Endodermal cell (in vitro differentiated cells): ENCODE measurements at regions not wholly inside any gene's neighbourhood (a gene's known extent, or its start where the extent isn't known, plus 50 kb on each side); places are given as distances from the start of the nearest gene placed in this dataset.

Experiments used
- DNase-seq: peaks from one replicate; pipeline ENCODE4 v3.0.0-alpha.2; 2017
- H3K27ac ChIP-seq: 2 replicates; pipeline ENCODE4 v1.5.1; 2013; ENCODE audit warnings: mild to moderate bottlenecking, low read depth, low read length, moderate library complexity
- H3K27me3 ChIP-seq: 2 replicates; pipeline ENCODE4 v1.6.1; 2013; ENCODE audit warnings: mild to moderate bottlenecking, low read length, moderate library complexity; ENCODE audit not compliant: insufficient read depth, control insufficient read depth, poor library complexity, severe bottlenecking
- H3K36me3 ChIP-seq: 2 replicates; pipeline ENCODE4 v1.7.0; 2013; ENCODE audit warnings: mild to moderate bottlenecking, low read length, moderate library complexity; ENCODE audit not compliant: control insufficient read depth, insufficient read depth
- H3K4me1 ChIP-seq: one replicate; pipeline ENCODE4 v1.7.0; 2013; ENCODE audit warnings: low read length; ENCODE audit not compliant: control insufficient read depth, insufficient read depth
- H3K4me3 ChIP-seq: 2 replicates; pipeline ENCODE4 v1.5.1; 2013; ENCODE audit warnings: mild to moderate bottlenecking, low read length, moderate library complexity
- H3K9ac ChIP-seq: 2 replicates; pipeline ENCODE4 v1.6.1; 2013; ENCODE audit warnings: mild to moderate bottlenecking, low read length, moderate library complexity; ENCODE audit not compliant: poor library complexity, severe bottlenecking; ENCODE audit errors: extremely low read depth
- H3K9me3 ChIP-seq: 2 replicates; pipeline ENCODE4 v1.6.1; 2013; ENCODE audit warnings: mild to moderate bottlenecking, low read length, moderate library complexity; ENCODE audit not compliant: control insufficient read depth
- H3K27ac Mint-ChIP-seq: 2 replicates; pipeline ENCODE4 v1.8.0; 2020; ENCODE audit warnings: mixed read lengths
- H3K27me3 Mint-ChIP-seq: 2 replicates; pipeline ENCODE4 v1.8.0; 2021; ENCODE audit warnings: mild to moderate bottlenecking, mixed read lengths; ENCODE audit not compliant: insufficient read depth
- H3K36me3 Mint-ChIP-seq: 2 replicates; pipeline ENCODE4 v1.8.0; 2020; ENCODE audit warnings: low read depth, mixed read lengths
- H3K4me1 Mint-ChIP-seq: 2 replicates; pipeline ENCODE4 v1.8.0; 2020; ENCODE audit warnings: mixed read lengths
- H3K4me3 Mint-ChIP-seq: 2 replicates; pipeline ENCODE4 v1.8.0; 2020; ENCODE audit warnings: mild to moderate bottlenecking, moderate library complexity, mixed read lengths
- H3K9me3 Mint-ChIP-seq: 2 replicates; pipeline ENCODE4 v1.8.0; 2020; ENCODE audit warnings: mild to moderate bottlenecking, mixed read lengths
- WGBS, 2 experiments: methylation state at CpG; one replicate each; pipeline versions ENCODE4 v1.1.5 to v1.1.7; 2013; ENCODE audit warnings: missing lambda C conversion rate in 2 of 2, mixed read lengths in 1 of 2; ENCODE audit not compliant: insufficient coverage in 1 of 2, insufficient read length in 1 of 2; 5-methylcytosine and 5-hydroxymethylcytosine counted together
- TF ChIP-seq, protein P1 (sequence below): fragments of 200-600 bp; sonication (generic); conservative IDR thresholded peaks from 2 replicates; pipeline ENCODE4 v1.5.0; 2021; ENCODE audit warnings: antibody characterized with exemption, mild to moderate bottlenecking

DNA sequence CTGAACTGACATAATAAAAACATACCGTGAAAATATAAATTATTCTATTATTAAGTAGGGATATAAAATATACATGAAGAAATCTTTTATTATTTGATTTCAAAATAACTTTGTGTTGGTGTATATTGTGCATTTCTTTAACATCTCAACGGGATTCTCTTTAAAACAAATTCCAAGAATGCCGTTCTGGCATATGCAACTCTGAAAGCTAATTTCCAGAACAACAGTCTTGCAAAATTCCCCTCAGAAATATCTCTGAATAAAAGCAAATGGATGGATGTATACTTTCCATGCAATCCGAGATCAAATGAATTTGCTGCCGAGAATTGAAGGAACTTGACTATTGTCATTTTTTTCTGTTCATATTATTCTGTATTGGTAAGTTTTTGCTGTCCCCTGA lies 1579.8 kb downstream of the PCDH9 start:
- H3K9me3 ChIP-seq = no peaks in the 10 kb centered on the region
- no peaks in the 10 kb centered on the region for H3K36me3 ChIP-seq
- H3K36me3 Mint-ChIP-seq = no peaks in the 10 kb centered on the region
- TF ChIP-seq, protein P1, sequence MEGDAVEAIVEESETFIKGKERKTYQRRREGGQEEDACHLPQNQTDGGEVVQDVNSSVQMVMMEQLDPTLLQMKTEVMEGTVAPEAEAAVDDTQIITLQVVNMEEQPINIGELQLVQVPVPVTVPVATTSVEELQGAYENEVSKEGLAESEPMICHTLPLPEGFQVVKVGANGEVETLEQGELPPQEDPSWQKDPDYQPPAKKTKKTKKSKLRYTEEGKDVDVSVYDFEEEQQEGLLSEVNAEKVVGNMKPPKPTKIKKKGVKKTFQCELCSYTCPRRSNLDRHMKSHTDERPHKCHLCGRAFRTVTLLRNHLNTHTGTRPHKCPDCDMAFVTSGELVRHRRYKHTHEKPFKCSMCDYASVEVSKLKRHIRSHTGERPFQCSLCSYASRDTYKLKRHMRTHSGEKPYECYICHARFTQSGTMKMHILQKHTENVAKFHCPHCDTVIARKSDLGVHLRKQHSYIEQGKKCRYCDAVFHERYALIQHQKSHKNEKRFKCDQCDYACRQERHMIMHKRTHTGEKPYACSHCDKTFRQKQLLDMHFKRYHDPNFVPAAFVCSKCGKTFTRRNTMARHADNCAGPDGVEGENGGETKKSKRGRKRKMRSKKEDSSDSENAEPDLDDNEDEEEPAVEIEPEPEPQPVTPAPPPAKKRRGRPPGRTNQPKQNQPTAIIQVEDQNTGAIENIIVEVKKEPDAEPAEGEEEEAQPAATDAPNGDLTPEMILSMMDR = no peak
- H3K9ac ChIP-seq = no peak overlapping the region
- H3K27me3 ChIP-seq = peaks cover 8% of the 10 kb centered on the region
- H3K27me3 Mint-ChIP-seq = no peaks in the 10 kb centered on the region
- H3K4me1 Mint-ChIP-seq = no peaks in the 10 kb centered on the region
- no peak overlapping the region for H3K4me3 Mint-ChIP-seq
- DNase-seq = no peak
- no peak overlapping the region for H3K27ac ChIP-seq
- WGBS, 2 experiments = 79% methylated on average over 4 of the region's 5 CpGs; no CpG with 5 or more reads in 1 of the 2 experiments
- H3K4me3 ChIP-seq = no peak overlapping the region
- no peaks in the 10 kb centered on the region for H3K9me3 Mint-ChIP-seq
- H3K27ac Mint-ChIP-seq = no peak overlapping the region
- H3K4me1 ChIP-seq = no peaks in the 10 kb centered on the region

- H3K27me3 ChIP-seq = peaks cover 6% of the 10 kb centered on the region
- H3K36me3 ChIP-seq = no peaks in the 10 kb centered on the region
- no peak overlapping the region for H3K27ac ChIP-seq
- no peak overlapping the region for H3K9ac ChIP-seq
- H3K4me3 ChIP-seq = no peak overlapping the region
- Mint-ChIP-seq H3K4me1 (peaks cover 13% of the 10 kb centered on the region), H3K27ac (no peak overlapping the region), H3K4me3 (no peak overlapping the region), H3K36me3 (no peaks in the 10 kb centered on the region), H3K9me3 (no peaks in the 10 kb centered on the region), H3K27me3 (no peaks in the 10 kb centered on the region)
- TF ChIP-seq, protein P1 = no peak
- H3K4me1 ChIP-seq = peaks cover 3% of the 10 kb centered on the region
- WGBS, 2 experiments = 88% methylated on average over 4 of the region's 4 CpGs; no CpG with 5 or more reads in 1 of the 2 experiments
- DNase-seq = no peak
- no peaks in the 10 kb centered on the region for H3K9me3 ChIP-seq
Observed at GRCh38 chr13:65642996-65643395, 1587.1 kb downstream of the PCDH9 start.

DNA sequence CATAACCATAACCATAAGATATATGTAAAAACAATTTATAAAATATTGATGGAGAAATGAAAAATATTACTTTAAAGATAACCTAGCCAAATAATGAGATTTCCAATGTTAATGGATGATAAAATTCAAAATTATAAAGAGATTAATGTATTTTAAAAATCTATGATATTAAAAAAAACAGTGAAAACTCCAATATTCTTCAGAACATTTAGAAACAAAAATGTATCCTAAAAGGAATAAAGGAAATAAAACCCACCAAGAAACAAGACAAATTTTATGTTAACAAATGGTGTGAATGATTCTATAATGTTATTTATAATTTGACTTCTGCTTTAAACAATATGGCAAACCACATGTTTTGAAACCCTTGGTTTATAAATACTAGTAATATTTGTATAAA lies 1587.8 kb downstream of the PCDH9 start:
- H3K4me1 ChIP-seq = peaks cover 3% of the 10 kb centered on the region
- Mint-ChIP-seq H3K27ac (no peak overlapping the region), H3K4me1 (peaks cover 13% of the 10 kb centered on the region), H3K36me3 (no peaks in the 10 kb centered on the region), H3K4me3 (no peak overlapping the region), H3K9me3 (no peaks in the 10 kb centered on the region), H3K27me3 (no peaks in the 10 kb centered on the region)
- H3K36me3 ChIP-seq = no peaks in the 10 kb centered on the region
- DNase-seq = no peak
- H3K27ac ChIP-seq = no peak overlapping the region
- no peak overlapping the region for H3K9ac ChIP-seq
- H3K9me3 ChIP-seq = no peaks in the 10 kb centered on the region
- H3K27me3 ChIP-seq = no peaks in the 10 kb centered on the region
- no peak overlapping the region for H3K4me3 ChIP-seq
- TF ChIP-seq, protein P1 = no peak
